HG03378 (cell line): ENCODE measurements at regions not wholly inside any gene's neighbourhood (a gene's known extent, or its start where the extent isn't known, plus 50 kb on each side); places are given as distances from the start of the nearest gene placed in this dataset.
"Not testable (repeated sequence)": the region's sequence is repeated elsewhere in the genome, so short reads cannot be mapped to it uniquely, and the experiment has no call there.

Source experiments
- ATAC-seq: cut with Tn5 transposase; IDR thresholded peaks from one replicate; pipeline ENCODE4 v1.9.1; 2021; ENCODE audit warnings: mild to moderate bottlenecking, moderate library complexity; ENCODE audit not compliant: unreplicated experiment

GRCh38 chr21:33974513-33975468 lies 59.2 kb upstream of the ATP5PO start:
- no peak for ATAC-seq

- ATAC-seq = no peak
Observed at GRCh38 chr21:33973268-33973667, 57.7 kb upstream of the ATP5PO start.

- no peak for ATAC-seq
Observed at GRCh38 chr21:33972539-33972938, 56.9 kb upstream of the ATP5PO start.

- ATAC-seq = no peak
Observed at GRCh38 chr21:33971492-33972013, 55.9 kb upstream of the ATP5PO start.

GRCh38 chr21:33969581-33969980 lies 54.0 kb upstream of the ATP5PO start:
- ATAC-seq = no peak

- ATAC-seq = no peak
Observed at GRCh38 chr21:33968995-33969348, 53.4 kb upstream of the ATP5PO start.

- no peak for ATAC-seq
Observed at GRCh38 chr21:33968080-33968994, 52.7 kb upstream of the ATP5PO start.

GRCh38 chr21:33967086-33967571 lies 51.5 kb upstream of the ATP5PO start:
- ATAC-seq = no peak

GRCh38 chr21:33966324-33966949 lies 50.8 kb upstream of the ATP5PO start:
- ATAC-seq = no peak

- ATAC-seq = not testable (repeated sequence)
Observed at GRCh38 chr21:33965662-33966061, 50.1 kb upstream of the ATP5PO start.
